RWPE2 (cell line): ENCODE measurements at regions not wholly inside any gene's neighbourhood (a gene's known extent, or its start where the extent isn't known, plus 50 kb on each side); places are given as distances from the start of the nearest gene placed in this dataset.
A peak's percentile ranks its signal among the peaks of the same experiment; 100 is the strongest.

Experiments used
- ATAC-seq: fragments of 200-7000 bp; cut with Tn5 transposase; 3 replicates; pipeline ENCODE4 v1.9.1; 2021; ENCODE audit warnings: low read depth
- DNase-seq: peaks from one replicate; pipeline ENCODE4 v3.0.0-alpha.2; 2020; ENCODE audit warnings: low spot score
- H3K27ac ChIP-seq: fragments of 450-650 bp; 2 replicates; pipeline ENCODE4 v1.5.1; 2017; ENCODE audit warnings: mild to moderate bottlenecking; ENCODE audit not compliant: poor library complexity, severe bottlenecking
- H3K27me3 ChIP-seq: fragments of 250-450 bp; sonication (Bioruptor Pico); 2 replicates; pipeline ENCODE4 v1.5.1; 2021; ENCODE audit warnings: mild to moderate bottlenecking, moderate library complexity; ENCODE audit not compliant: insufficient read depth, poor library complexity, severe bottlenecking
- H3K36me3 ChIP-seq: fragments of 250-450 bp; sonication (Bioruptor Pico); 2 replicates; pipeline ENCODE4 v1.5.1; 2020; ENCODE audit warnings: low read depth, mild to moderate bottlenecking, moderate library complexity
- H3K4me1 ChIP-seq: fragments of 250-450 bp; sonication (Bioruptor Pico); 2 replicates; pipeline ENCODE4 v1.5.1; 2021; ENCODE audit warnings: mild to moderate bottlenecking, moderate library complexity; ENCODE audit not compliant: insufficient read depth, poor library complexity, severe bottlenecking
- H3K4me3 ChIP-seq: fragments of 250-450 bp; sonication (Bioruptor Pico); 2 replicates; pipeline ENCODE4 v1.5.1; 2021; ENCODE audit warnings: mild to moderate bottlenecking, moderate library complexity; ENCODE audit not compliant: severe bottlenecking
- H3K9me3 ChIP-seq: fragments of 250-450 bp; sonication (Bioruptor Pico); 2 replicates; pipeline ENCODE4 v1.5.1; 2021; ENCODE audit warnings: mild to moderate bottlenecking, moderate library complexity; ENCODE audit not compliant: severe bottlenecking
- TF ChIP-seq, protein P1 (sequence below): fragments of 450-650 bp; IDR thresholded peaks from one replicate; pipeline ENCODE4 v1.5.1; 2017; ENCODE audit warnings: mild to moderate bottlenecking, moderate library complexity; ENCODE audit not compliant: poor library complexity, severe bottlenecking

DNA sequence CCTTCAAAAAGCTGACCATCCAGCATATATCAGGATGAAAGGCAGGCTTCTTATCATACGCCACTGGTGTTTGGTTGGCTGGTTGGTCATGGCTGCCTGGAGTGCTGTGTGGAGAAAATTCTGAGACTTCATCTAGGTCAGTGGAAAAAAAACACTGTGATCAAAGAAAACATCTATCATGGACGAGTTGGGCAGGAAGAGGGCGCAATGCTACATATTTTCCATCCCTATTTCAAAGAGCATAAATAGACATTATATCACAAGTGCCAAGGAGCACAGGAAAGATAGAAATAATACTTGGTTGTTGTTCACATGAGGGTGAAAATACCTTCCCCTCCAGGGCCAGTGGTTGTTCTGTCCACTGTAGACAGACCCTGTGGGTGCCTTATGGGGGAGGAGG lies 128.4 kb upstream of the PLPP4 start:
- H3K4me1 ChIP-seq, result no peaks in the 10 kb centered on the region
- H3K4me3 ChIP-seq, result no peak overlapping the region
- no peak overlapping the region for H3K27ac ChIP-seq
- H3K9me3 ChIP-seq, result no peaks in the 10 kb centered on the region
- TF ChIP-seq, protein P1, sequence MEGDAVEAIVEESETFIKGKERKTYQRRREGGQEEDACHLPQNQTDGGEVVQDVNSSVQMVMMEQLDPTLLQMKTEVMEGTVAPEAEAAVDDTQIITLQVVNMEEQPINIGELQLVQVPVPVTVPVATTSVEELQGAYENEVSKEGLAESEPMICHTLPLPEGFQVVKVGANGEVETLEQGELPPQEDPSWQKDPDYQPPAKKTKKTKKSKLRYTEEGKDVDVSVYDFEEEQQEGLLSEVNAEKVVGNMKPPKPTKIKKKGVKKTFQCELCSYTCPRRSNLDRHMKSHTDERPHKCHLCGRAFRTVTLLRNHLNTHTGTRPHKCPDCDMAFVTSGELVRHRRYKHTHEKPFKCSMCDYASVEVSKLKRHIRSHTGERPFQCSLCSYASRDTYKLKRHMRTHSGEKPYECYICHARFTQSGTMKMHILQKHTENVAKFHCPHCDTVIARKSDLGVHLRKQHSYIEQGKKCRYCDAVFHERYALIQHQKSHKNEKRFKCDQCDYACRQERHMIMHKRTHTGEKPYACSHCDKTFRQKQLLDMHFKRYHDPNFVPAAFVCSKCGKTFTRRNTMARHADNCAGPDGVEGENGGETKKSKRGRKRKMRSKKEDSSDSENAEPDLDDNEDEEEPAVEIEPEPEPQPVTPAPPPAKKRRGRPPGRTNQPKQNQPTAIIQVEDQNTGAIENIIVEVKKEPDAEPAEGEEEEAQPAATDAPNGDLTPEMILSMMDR, result no peak
- ATAC-seq (no peak), DNase-seq (no peak)
- no peaks in the 10 kb centered on the region for H3K36me3 ChIP-seq
- H3K27me3 ChIP-seq, result no peaks in the 10 kb centered on the region

DNA sequence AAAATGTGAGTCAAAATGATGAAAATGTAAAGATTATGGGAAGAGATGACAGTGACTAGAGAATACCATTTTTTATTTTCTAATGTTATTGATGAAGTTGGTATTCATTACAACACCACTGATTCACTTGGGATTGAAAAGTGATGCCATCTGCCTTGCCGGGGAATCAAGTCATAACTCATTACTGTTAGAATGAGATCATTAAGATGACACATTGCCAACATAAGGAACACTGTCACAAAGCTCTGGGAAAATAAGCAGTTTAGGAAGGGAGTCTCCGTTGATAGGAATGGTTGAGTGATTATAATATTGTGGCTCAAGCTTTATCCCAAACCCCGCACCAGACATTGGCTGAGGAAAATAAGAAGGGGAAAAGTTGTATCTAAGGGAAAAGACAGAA lies 121.5 kb upstream of the PLPP4 start:
- no peaks in the 10 kb centered on the region for H3K9me3 ChIP-seq
- no peaks in the 10 kb centered on the region for H3K4me1 ChIP-seq
- no peak overlapping the region for H3K27ac ChIP-seq
- TF ChIP-seq, protein P1, result no peak
- no peaks in the 10 kb centered on the region for H3K27me3 ChIP-seq
- H3K36me3 ChIP-seq, result no peaks in the 10 kb centered on the region
- ATAC-seq (no peak), DNase-seq (no peak)
- H3K4me3 ChIP-seq, result no peak overlapping the region

DNA sequence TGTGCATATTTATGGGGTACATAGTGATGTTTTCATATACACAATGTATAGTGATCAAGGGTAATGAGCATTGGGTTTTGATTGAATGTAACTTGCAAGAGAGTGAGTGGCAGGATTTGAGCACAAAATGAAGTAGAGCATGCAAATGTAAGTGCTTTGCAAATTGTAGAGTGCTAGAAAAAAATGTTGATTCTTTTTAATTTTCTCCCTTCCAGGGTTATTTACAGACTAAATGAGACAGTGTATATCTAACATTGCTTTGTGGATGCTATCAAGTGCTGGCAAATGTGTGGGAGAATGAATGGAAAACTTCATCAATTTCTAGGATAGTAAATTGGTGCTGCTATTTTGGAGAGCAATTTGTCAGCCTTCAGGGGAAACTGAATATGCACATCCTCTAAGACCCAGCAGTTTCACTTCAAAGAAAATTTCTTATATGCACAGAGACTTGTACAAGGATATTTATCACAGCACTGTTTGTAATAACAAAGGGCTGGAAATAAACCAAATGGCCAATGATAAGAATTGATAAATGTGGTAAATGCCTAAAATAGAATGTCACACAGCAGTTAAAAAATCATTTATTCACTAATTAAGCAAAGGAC lies 120.6 kb upstream of the PLPP4 start:
- Histone ChIP-seq H3K4me1 (no peaks in the 10 kb centered on the region), H3K4me3 (no peak overlapping the region), H3K36me3 (no peaks in the 10 kb centered on the region), H3K27ac (no peak overlapping the region), H3K27me3 (no peaks in the 10 kb centered on the region), H3K9me3 (no peaks in the 10 kb centered on the region)
- ATAC-seq, result no peak
- TF ChIP-seq, protein P1, result no peak
- no peak for DNase-seq

DNA sequence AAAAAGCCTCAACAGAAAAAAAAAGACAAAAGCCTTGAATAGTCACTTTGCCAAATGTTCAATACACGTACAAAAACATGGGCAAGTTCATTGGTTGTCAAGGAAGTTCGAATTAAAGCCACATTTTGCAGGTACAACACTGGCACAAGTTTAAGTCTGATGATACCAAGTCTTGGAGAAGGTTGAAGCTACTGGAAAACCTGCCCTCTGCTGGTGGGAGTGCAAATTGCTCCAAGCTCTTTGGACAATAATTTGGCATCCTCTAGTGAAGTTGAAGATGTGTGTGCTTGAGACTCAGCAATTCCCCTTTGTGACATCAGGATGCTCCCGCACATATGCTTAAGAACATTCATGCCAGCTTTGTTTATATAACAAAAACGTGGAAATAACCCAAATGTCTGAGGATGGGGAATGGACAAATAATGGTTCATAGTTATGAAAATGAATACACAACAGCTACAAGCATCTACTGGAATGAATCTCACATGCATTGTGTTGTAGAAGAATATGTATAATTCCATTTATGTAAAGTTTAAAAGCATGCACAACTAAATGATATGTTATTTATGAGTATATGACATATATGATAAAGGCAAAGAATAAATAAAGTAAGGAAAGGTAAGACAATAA lies 120.0 kb upstream of the PLPP4 start:
- Histone ChIP-seq H3K36me3 (no peaks in the 10 kb centered on the region), H3K4me1 (no peaks in the 10 kb centered on the region), H3K9me3 (no peaks in the 10 kb centered on the region), H3K4me3 (no peak overlapping the region), H3K27ac (no peak overlapping the region), H3K27me3 (no peaks in the 10 kb centered on the region)
- DNase-seq (no peak), ATAC-seq (peak; percentile 53; the same call in 1 of the 3 replicates)
- TF ChIP-seq, protein P1, result peak; percentile 82

DNA sequence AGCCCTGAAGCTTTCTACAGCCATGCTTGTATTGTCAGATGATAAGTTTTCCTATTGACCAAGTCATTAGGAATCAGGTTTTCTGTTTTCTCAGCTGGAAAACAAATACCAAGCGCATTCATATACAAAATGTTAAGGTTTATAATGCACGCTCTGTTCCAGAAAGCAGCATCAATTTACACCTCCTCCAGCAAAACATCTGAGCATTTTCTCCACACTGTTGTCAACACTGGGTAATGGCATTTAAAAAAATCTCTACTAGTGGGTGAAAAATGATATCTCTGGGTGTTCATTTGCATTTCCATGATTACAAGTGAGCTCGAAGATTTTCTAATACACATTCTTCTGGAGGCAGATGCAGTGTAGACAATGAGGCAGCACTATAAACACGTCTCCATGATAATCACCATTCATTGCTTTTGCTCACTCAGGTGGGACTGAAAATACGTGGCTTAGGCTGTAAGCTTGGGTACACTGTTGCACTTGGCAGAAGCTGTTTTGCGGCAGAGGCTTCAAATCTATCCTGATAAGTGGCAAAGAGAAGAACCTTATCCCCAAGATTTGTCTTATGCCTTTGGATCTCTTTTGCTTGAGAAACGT lies 114.8 kb upstream of the PLPP4 start:
- no peaks in the 10 kb centered on the region for H3K4me1 ChIP-seq
- H3K27me3 ChIP-seq, result no peaks in the 10 kb centered on the region
- TF ChIP-seq, protein P1, result no peak
- H3K9me3 ChIP-seq, result no peaks in the 10 kb centered on the region
- no peak overlapping the region for H3K4me3 ChIP-seq
- no peaks in the 10 kb centered on the region for H3K36me3 ChIP-seq
- DNase-seq (no peak), ATAC-seq (no peak)
- no peak overlapping the region for H3K27ac ChIP-seq
